ENCODE measurements at regions not wholly inside any gene's neighbourhood (a gene's known extent, or its start where the extent isn't known, plus 50 kb on each side); places are given as distances from the start of the nearest gene placed in this dataset.
"Not testable (repeated sequence)": the region's sequence is repeated elsewhere in the genome, so short reads cannot be mapped to it uniquely, and the experiment has no call there.

GRCh38 chr3:76532158-76532822 lies 507.6 kb upstream of the ROBO2 start:
- DNase-seq (ENCODE audit: low spot score) = no peak

GRCh38 chr3:76533710-76534109 lies 506.2 kb upstream of the ROBO2 start:
- DNase-seq (ENCODE audit: low spot score) = not testable (repeated sequence)

GRCh38 chr3:76537857-76538256 lies 502.0 kb upstream of the ROBO2 start:
- not testable (repeated sequence) for DNase-seq (ENCODE audit: low spot score)

- DNase-seq (ENCODE audit: low spot score) = no peak
Observed at GRCh38 chr3:76547674-76548073, 492.2 kb upstream of the ROBO2 start.

- DNase-seq (ENCODE audit: low spot score) = no peak
Observed at GRCh38 chr3:76550522-76551201, 489.2 kb upstream of the ROBO2 start.

- DNase-seq (ENCODE audit: low spot score) = no peak
Observed at GRCh38 chr3:76551739-76552138, 488.2 kb upstream of the ROBO2 start.

GRCh38 chr3:76552653-76553052 lies 487.2 kb upstream of the ROBO2 start:
- DNase-seq (ENCODE audit: low spot score) = no peak

- DNase-seq (ENCODE audit: low spot score) = no peak
Observed at GRCh38 chr3:76554707-76555106, 485.2 kb upstream of the ROBO2 start.

- DNase-seq (ENCODE audit: low spot score) = no peak
Observed at GRCh38 chr3:76561494-76562236, 478.2 kb upstream of the ROBO2 start.

- no peak for DNase-seq (ENCODE audit: low spot score)
Observed at GRCh38 chr3:76565496-76566210, 474.2 kb upstream of the ROBO2 start.

GRCh38 chr3:76566211-76566534 lies 473.7 kb upstream of the ROBO2 start:
- no peak for DNase-seq (ENCODE audit: low spot score)

GRCh38 chr3:76566904-76567303 lies 473.0 kb upstream of the ROBO2 start:
- no peak for DNase-seq (ENCODE audit: low spot score)

- peak; percentile 14 for DNase-seq (ENCODE audit: low spot score)
Observed at GRCh38 chr3:76570436-76571057, 469.4 kb upstream of the ROBO2 start.

GRCh38 chr3:76576201-76576600 lies 463.7 kb upstream of the ROBO2 start:
- DNase-seq (ENCODE audit: low spot score) = no peak

GRCh38 chr3:76582098-76582497 lies 457.8 kb upstream of the ROBO2 start:
- DNase-seq (ENCODE audit: low spot score) = no peak

- DNase-seq (ENCODE audit: low spot score) = no peak
Observed at GRCh38 chr3:76582632-76583378, 457.1 kb upstream of the ROBO2 start.

GRCh38 chr3:76585794-76586392 lies 454.0 kb upstream of the ROBO2 start:
- peak; percentile 21 for DNase-seq (ENCODE audit: low spot score)

GRCh38 chr3:76586471-76586870 lies 453.4 kb upstream of the ROBO2 start:
- no peak for DNase-seq (ENCODE audit: low spot score)

GRCh38 chr3:76610150-76610549 lies 429.7 kb upstream of the ROBO2 start:
- peak; percentile 10 for DNase-seq (ENCODE audit: low spot score)

- DNase-seq (ENCODE audit: low spot score) = no peak
Observed at GRCh38 chr3:76615719-76616118, 424.2 kb upstream of the ROBO2 start.

- no peak for DNase-seq (ENCODE audit: low spot score)
Observed at GRCh38 chr3:76624164-76624563, 415.7 kb upstream of the ROBO2 start.

Data from D341Med (cell line).